OCI-LY7 (cell line): ENCODE measurements at regions not wholly inside any gene's neighbourhood (a gene's known extent, or its start where the extent isn't known, plus 50 kb on each side); places are given as distances from the start of the nearest gene placed in this dataset.

ENCODE experiments used
- BruUV-seq: library from RNA; stranded (reverse); fragments of 400-500 nt; replicated peaks from 2 replicates; lab custom pipeline; 2021; lab: Mats Ljungman, UMichigan
- CTCF ChIA-PET: fragments of 300-600 bp; sonication (Branson Sonifier 250); formaldehyde crosslinking; loops from one replicate; lab custom pipeline; 2022; ENCODE audit warnings: antibody characterized with exemption; ENCODE audit not compliant: unreplicated experiment; lab: Charles Lee
- POLR2A ChIA-PET: fragments of 300-600 bp; sonication (Branson Sonifier 250); formaldehyde crosslinking; loops from one replicate; lab custom pipeline; 2022; ENCODE audit warnings: antibody characterized with exemption; lab: Charles Lee
- DNase-seq: peaks from one replicate; pipeline ENCODE4 v3.0.0-alpha.2; 2015; ENCODE audit warnings: low spot score
- H2AFZ ChIP-seq: fragments of 200-600 bp; sonication (generic), shearing (Covaris generic); 2 replicates; pipeline ENCODE4 v1.6.1; 2014; ENCODE audit warnings: mild to moderate bottlenecking, antibody characterized with exemption, low read length, moderate library complexity
- H3K27ac ChIP-seq: fragments of 200-600 bp; sonication (generic); 2 replicates; pipeline ENCODE4 v1.5.1; 2014; ENCODE audit warnings: mixed run types, low read depth, mild to moderate bottlenecking, moderate library complexity, low read length, inconsistent platforms; ENCODE audit not compliant: poor library complexity, severe bottlenecking
- H3K36me3 ChIP-seq: fragments of 200-600 bp; sonication (generic); 2 replicates; pipeline ENCODE4 v1.6.1; 2014; ENCODE audit warnings: mild to moderate bottlenecking, antibody characterized with exemption, low read length, moderate library complexity, mixed read lengths; ENCODE audit not compliant: insufficient read depth
- H3K4me1 ChIP-seq: fragments of 200-600 bp; sonication (generic); 2 replicates; pipeline ENCODE4 v1.5.1; 2014; ENCODE audit warnings: mild to moderate bottlenecking, low read length; ENCODE audit not compliant: insufficient read depth, poor library complexity, severe bottlenecking
- H3K4me2 ChIP-seq: fragments of 200-600 bp; sonication (generic); 2 replicates; pipeline ENCODE4 v1.6.1; 2014; ENCODE audit warnings: mild to moderate bottlenecking, low read length
- H3K4me3 ChIP-seq: fragments of 200-600 bp; sonication (generic); 2 replicates; pipeline ENCODE4 v1.5.1; 2014; ENCODE audit warnings: mild to moderate bottlenecking, low read depth, low read length; ENCODE audit not compliant: poor library complexity, severe bottlenecking
- H3K79me2 ChIP-seq: fragments of 200-600 bp; sonication (generic); 2 replicates; pipeline ENCODE4 v1.6.1; 2016; ENCODE audit warnings: low read depth, mild to moderate bottlenecking, low read length, moderate library complexity, mixed read lengths; ENCODE audit not compliant: insufficient read depth
- H3K9me2 ChIP-seq: fragments of 200-600 bp; sonication (generic); 2 replicates; pipeline ENCODE4 v1.6.1; 2016; ENCODE audit warnings: mild to moderate bottlenecking, low read length, mixed read lengths; ENCODE audit not compliant: insufficient read depth
- H3K9me3 ChIP-seq: fragments of 200-600 bp; sonication (generic); 2 replicates; pipeline ENCODE4 v1.6.1; 2014; ENCODE audit warnings: mild to moderate bottlenecking, mixed run types, low read length, mixed read lengths
- H4K20me1 ChIP-seq: fragments of 200-600 bp; sonication (generic); 2 replicates; pipeline ENCODE4 v1.6.1; 2014; ENCODE audit warnings: mild to moderate bottlenecking, antibody characterized with exemption, low read length, moderate library complexity, mixed read lengths; ENCODE audit not compliant: insufficient read depth
- EZH2phosphoT487 ChIP-seq: fragments of 200-600 bp; sonication (generic); IDR thresholded peaks from 2 replicates; pipeline ENCODE4 v1.6.1; 2018; ENCODE audit warnings: low read depth, borderline replicate concordance, mild to moderate bottlenecking, mixed run types, antibody characterized with exemption, low read length, moderate library complexity, mixed read lengths
- intact Hi-C: fragments of 100-400 bp; cut with micrococcal nuclease; formaldehyde crosslinking; loops from one replicate; pipeline ENCODE4 v1.10.0; 2022; ENCODE audit not compliant: unreplicated experiment
- TF ChIP-seq, protein P1 (sequence below): fragments of 200-600 bp; sonication (generic); conservative IDR thresholded peaks from 2 replicates; pipeline ENCODE4 v1.5.1; 2014; ENCODE audit warnings: mild to moderate bottlenecking, antibody characterized with exemption, low read length, moderate library complexity, mixed read lengths

GRCh38 chr9:75482566-75482965, 394.3 kb downstream of the OSTF1 start:
- ChIA-PET POLR2A (no interaction called here), CTCF (no interaction called here)
- BruUV-seq: no TSS peak
- Histone ChIP-seq H2AFZ (no peak overlapping the region), H3K79me2 (no peaks in the 10 kb centered on the region), H4K20me1 (no peaks in the 10 kb centered on the region), H3K9me3 (no peaks in the 10 kb centered on the region), H3K4me3 (no peak overlapping the region), H3K36me3 (no peaks in the 10 kb centered on the region), H3K4me1 (no peaks in the 10 kb centered on the region), H3K9me2 (no peaks in the 10 kb centered on the region; the same call in 1 of the 2 replicates), H3K27ac (no peak overlapping the region), H3K4me2 (no peak overlapping the region)
- DNase-seq: peak; percentile 1
- TF ChIP-seq EZH2phosphoT487: no peak
- TF ChIP-seq, protein P1, sequence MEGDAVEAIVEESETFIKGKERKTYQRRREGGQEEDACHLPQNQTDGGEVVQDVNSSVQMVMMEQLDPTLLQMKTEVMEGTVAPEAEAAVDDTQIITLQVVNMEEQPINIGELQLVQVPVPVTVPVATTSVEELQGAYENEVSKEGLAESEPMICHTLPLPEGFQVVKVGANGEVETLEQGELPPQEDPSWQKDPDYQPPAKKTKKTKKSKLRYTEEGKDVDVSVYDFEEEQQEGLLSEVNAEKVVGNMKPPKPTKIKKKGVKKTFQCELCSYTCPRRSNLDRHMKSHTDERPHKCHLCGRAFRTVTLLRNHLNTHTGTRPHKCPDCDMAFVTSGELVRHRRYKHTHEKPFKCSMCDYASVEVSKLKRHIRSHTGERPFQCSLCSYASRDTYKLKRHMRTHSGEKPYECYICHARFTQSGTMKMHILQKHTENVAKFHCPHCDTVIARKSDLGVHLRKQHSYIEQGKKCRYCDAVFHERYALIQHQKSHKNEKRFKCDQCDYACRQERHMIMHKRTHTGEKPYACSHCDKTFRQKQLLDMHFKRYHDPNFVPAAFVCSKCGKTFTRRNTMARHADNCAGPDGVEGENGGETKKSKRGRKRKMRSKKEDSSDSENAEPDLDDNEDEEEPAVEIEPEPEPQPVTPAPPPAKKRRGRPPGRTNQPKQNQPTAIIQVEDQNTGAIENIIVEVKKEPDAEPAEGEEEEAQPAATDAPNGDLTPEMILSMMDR: peak; percentile 48; the same call in 1 of the 2 replicates
- intact Hi-C loops: no loop called here

DNA sequence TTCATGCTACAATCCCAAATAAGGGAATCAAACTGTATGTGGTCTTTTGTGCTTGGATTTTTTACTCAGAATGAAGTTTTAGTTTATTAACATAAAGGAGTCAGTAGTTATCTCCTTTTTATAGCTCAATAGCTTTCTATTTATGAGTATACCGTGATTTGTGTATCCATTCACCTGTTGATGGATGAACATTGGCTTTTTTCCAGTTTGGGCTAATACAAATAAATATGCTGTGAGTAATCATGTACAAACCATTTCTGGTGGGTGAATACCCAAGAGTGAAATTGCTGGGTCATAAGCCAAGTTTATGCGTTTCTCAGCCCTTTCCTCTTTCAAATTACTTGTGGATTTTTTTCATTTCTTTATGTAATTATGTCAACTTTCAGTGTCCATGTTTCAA, 395.3 kb downstream of the OSTF1 start:
- no peaks in the 10 kb centered on the region for H3K79me2 ChIP-seq
- no peaks in the 10 kb centered on the region for H3K4me1 ChIP-seq
- POLR2A ChIA-PET: no interaction called here
- TF ChIP-seq, protein P1: no peak
- no peak for TF ChIP-seq EZH2phosphoT487
- BruUV-seq: no TSS peak
- intact Hi-C loops: no loop called here
- DNase-seq: no peak
- H3K4me2 ChIP-seq: no peak overlapping the region
- H3K27ac ChIP-seq: no peak overlapping the region
- H3K4me3 ChIP-seq: no peak overlapping the region
- no peak overlapping the region for H2AFZ ChIP-seq
- H4K20me1 ChIP-seq: no peaks in the 10 kb centered on the region
- no peaks in the 10 kb centered on the region for H3K9me3 ChIP-seq
- H3K36me3 ChIP-seq: no peaks in the 10 kb centered on the region
- H3K9me2 ChIP-seq: no peaks in the 10 kb centered on the region; the same call in 1 of the 2 replicates
- CTCF ChIA-PET: no interaction called here

- intact Hi-C loops: no loop called here
- H3K4me1 ChIP-seq: no peaks in the 10 kb centered on the region
- H3K36me3 ChIP-seq: no peaks in the 10 kb centered on the region
- no peak overlapping the region for H3K4me3 ChIP-seq
- H3K79me2 ChIP-seq: no peaks in the 10 kb centered on the region
- no peak overlapping the region for H3K27ac ChIP-seq
- no peak for DNase-seq
- no peak overlapping the region for H3K4me2 ChIP-seq
- TF ChIP-seq, protein P1: no peak
- TF ChIP-seq EZH2phosphoT487: no peak
- POLR2A ChIA-PET: interaction anchor here (0.5 kb wide), 1 partner anchor 56 kb away, joined by 3 read pairs; no protein-coding TSS in a partner anchor
- H2AFZ ChIP-seq: no peak overlapping the region
- no peaks in the 10 kb centered on the region; the same call in 1 of the 2 replicates for H3K9me2 ChIP-seq
- H4K20me1 ChIP-seq: no peaks in the 10 kb centered on the region
- no peaks in the 10 kb centered on the region for H3K9me3 ChIP-seq
- CTCF ChIA-PET: interaction anchor here (0.5 kb wide), 1 partner anchor 364 kb away, joined by 10 read pairs; no protein-coding TSS in a partner anchor
- BruUV-seq: no TSS peak
These were observed 399.8 kb downstream of the OSTF1 start for GRCh38 chr9:75487856-75488718.
